A172 (cell line): ENCODE measurements at regions not wholly inside any gene's neighbourhood (a gene's known extent, or its start where the extent isn't known, plus 50 kb on each side); places are given as distances from the start of the nearest gene placed in this dataset.

Source experiments
- DNase-seq: peaks from one replicate; pipeline ENCODE4 v3.0.0-alpha.2; 2015; ENCODE audit warnings: low spot score

GRCh38 chr5:81914696-81915095 is 57.1 kb upstream of the ATG10 start:
- DNase-seq, result no peak

GRCh38 chr5:81912933-81913332 is 58.9 kb upstream of the ATG10 start:
- DNase-seq, result no peak

GRCh38 chr5:81909677-81910076 is 62.1 kb upstream of the ATG10 start:
- DNase-seq, result no peak

- no peak for DNase-seq
Observed at GRCh38 chr5:81908771-81909170, 63.1 kb upstream of the ATG10 start.

GRCh38 chr5:81908044-81908443 is 63.8 kb upstream of the ATG10 start:
- DNase-seq, result no peak

GRCh38 chr5:81907012-81907635 is 64.7 kb upstream of the ATG10 start:
- DNase-seq, result no peak

- no peak for DNase-seq
Observed at GRCh38 chr5:81906086-81906485, 65.7 kb upstream of the ATG10 start.

- DNase-seq, result peak; percentile 3
Observed at GRCh38 chr5:81904861-81905260, 67.0 kb upstream of the ATG10 start.

GRCh38 chr5:81904166-81904565 is 67.7 kb upstream of the ATG10 start:
- no peak for DNase-seq

- no peak for DNase-seq
Observed at GRCh38 chr5:81901586-81901985, 70.2 kb upstream of the ATG10 start.

GRCh38 chr5:81899123-81899522 is 72.7 kb upstream of the ATG10 start:
- DNase-seq, result no peak

GRCh38 chr5:81898403-81898802 is 73.4 kb upstream of the ATG10 start:
- DNase-seq, result no peak

- DNase-seq, result no peak
Observed at GRCh38 chr5:81896764-81897163, 75.1 kb upstream of the ATG10 start.

GRCh38 chr5:81895307-81895706 is 76.5 kb upstream of the ATG10 start:
- DNase-seq, result no peak

- DNase-seq, result no peak
Observed at GRCh38 chr5:81893961-81894360, 77.9 kb upstream of the ATG10 start.

- DNase-seq, result no peak
Observed at GRCh38 chr5:81884871-81885270, 87.0 kb upstream of the ATG10 start.

- DNase-seq, result no peak
Observed at GRCh38 chr5:81883371-81883770, 88.5 kb upstream of the ATG10 start.

GRCh38 chr5:81881595-81881994 is 90.2 kb upstream of the ATG10 start:
- DNase-seq, result no peak

- no peak for DNase-seq
Observed at GRCh38 chr5:81879936-81880335, 91.9 kb upstream of the ATG10 start.

- no peak for DNase-seq
Observed at GRCh38 chr5:81878333-81878732, 93.5 kb upstream of the ATG10 start.

- no peak for DNase-seq
Observed at GRCh38 chr5:81866994-81867393, 104.8 kb upstream of the ATG10 start.

- no peak for DNase-seq
Observed at GRCh38 chr5:81860778-81861177, 109.9 kb upstream of the SSBP2 start.

GRCh38 chr5:81859624-81860023 is 108.7 kb upstream of the SSBP2 start:
- no peak for DNase-seq
